HG03558 (cell line): ENCODE measurements at regions not wholly inside any gene's neighbourhood (a gene's known extent, or its start where the extent isn't known, plus 50 kb on each side); places are given as distances from the start of the nearest gene placed in this dataset.
A peak's percentile ranks its signal among the peaks of the same experiment; 100 is the strongest.
"Not testable (repeated sequence)": the region's sequence is repeated elsewhere in the genome, so short reads cannot be mapped to it uniquely, and the experiment has no call there.

Experiments used
- ATAC-seq: cut with Tn5 transposase; IDR thresholded peaks from one replicate; pipeline ENCODE4 v1.9.1; 2021; ENCODE audit warnings: moderate number of reproducible peaks; ENCODE audit not compliant: unreplicated experiment; ENCODE audit errors: extremely low read depth

DNA sequence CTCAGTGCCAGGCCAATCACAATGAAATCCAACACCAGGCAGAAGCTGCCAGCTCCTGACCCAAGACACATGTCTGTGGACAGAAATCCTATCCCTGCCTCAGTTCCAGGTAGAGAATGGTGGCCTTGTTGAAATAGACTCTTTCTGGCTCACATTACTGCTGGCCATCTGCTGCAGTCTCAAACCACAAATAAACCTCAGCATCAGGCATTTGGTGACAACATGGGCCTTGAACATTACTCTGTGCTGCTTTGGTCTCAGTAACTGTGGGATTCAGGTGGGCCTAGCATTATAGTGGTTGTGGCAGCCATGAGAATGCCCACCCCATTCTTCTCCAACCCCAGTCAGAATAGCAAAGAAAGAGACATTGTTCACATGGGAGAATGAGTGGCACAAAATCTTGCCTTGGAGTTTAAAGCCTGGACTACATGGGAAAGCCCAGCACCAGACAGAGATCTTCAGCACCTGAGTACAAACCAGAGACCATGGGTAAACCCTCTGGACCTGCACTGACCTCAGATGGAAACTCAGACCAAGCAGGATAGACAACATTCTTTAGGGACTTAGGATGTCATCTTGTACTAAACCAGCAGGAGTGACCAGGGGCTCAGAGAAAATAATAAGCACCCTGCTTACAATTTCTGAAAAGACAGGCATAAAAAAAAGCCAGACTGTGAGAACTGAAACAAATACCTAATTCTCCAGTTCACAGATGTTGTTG lies 50.4 kb upstream of the TRAM1L1 start:
- ATAC-seq: no peak

DNA sequence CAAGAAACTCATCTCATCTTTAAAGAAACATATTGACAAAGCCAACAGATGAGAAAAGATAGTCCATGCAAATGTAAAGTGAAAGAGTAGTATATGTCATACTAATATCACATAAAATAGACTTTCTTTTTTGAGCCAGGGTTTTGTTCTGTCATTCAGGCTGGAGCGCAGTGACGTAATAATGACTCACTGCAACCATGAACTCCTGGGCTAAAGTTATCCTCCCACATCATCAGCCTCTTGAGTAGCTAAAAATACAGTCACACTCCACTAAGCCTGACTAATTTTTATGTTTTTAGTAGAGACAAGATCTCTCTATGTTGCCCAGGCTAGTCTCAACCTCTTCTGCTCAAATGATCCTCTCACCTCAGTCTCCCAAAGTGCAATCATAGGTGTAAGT lies 51.8 kb upstream of the TRAM1L1 start:
- ATAC-seq: no peak

GRCh38 chr4:117138732-117139131 lies 53.4 kb upstream of the TRAM1L1 start:
- ATAC-seq: not testable (repeated sequence)

- ATAC-seq: no peak
Measured at GRCh38 chr4:117154251-117154650, 68.9 kb upstream of the TRAM1L1 start.

GRCh38 chr4:117156806-117157205 lies 71.4 kb upstream of the TRAM1L1 start:
- no peak for ATAC-seq

- ATAC-seq: no peak
Measured at GRCh38 chr4:117157360-117157759, 72.0 kb upstream of the TRAM1L1 start.

- ATAC-seq: no peak
Measured at GRCh38 chr4:117162976-117163375, 77.6 kb upstream of the TRAM1L1 start.

GRCh38 chr4:117164338-117164737 lies 79.0 kb upstream of the TRAM1L1 start:
- no peak for ATAC-seq

GRCh38 chr4:117175369-117175768 lies 90.0 kb upstream of the TRAM1L1 start:
- ATAC-seq: not testable (repeated sequence)

DNA sequence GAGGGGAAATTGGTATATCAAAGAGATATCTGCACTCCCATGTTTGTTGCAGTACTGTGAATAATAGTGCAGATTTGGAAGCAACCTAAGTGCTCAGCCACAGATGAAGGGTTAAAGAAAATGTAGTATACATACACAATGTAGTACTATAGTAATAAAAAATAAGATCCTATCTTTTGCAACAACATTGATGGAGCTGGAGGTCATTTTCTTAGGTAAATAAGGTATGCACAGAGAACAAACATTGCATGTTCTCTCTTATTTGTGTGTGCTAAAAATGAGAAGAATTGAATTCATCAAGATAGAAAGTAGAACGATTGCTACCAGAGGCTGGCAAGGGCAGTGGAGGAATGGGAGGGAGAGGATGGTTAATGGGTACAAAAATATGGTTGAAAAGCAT lies 117.9 kb upstream of the TRAM1L1 start:
- no peak for ATAC-seq

DNA sequence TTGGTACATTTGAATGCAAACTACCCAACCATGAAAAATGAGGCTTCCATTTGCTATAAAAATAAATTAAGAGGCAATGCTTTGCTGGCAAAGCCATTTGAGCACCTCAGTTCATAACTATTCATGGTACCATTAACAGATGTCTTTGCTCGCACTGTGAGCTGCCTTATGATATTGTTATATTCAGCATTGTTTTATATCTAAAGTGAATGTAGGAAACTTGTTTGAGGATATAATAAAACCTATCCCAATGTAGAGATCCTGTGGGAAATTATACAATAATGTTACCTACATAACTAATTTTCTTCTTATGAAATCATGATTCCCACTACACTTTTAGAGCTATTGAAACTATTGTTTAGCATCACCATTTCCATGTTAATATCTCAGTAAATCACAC lies 125.2 kb upstream of the TRAM1L1 start:
- no peak for ATAC-seq

GRCh38 chr4:117224256-117224655 lies 138.9 kb upstream of the TRAM1L1 start:
- ATAC-seq: no peak

DNA sequence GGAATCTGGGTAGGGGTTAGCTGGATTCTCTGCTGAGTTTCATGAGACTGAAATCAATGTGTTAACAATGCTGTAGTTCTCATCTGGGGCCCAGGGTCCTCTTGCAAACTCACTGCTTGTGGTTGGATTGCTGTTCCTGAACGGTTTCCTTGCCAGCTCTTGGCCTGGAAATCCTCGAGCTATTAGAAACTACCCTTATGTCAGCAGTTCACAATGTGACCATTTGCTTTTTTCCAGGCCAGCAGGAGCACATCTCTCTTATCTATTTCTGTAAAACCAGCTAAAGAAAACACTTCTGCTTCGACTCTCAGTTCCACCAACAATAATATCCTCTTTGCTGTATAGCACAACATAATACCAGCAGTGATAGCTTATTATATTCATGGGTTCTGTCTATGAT lies 140.1 kb upstream of the TRAM1L1 start:
- no peak for ATAC-seq

DNA sequence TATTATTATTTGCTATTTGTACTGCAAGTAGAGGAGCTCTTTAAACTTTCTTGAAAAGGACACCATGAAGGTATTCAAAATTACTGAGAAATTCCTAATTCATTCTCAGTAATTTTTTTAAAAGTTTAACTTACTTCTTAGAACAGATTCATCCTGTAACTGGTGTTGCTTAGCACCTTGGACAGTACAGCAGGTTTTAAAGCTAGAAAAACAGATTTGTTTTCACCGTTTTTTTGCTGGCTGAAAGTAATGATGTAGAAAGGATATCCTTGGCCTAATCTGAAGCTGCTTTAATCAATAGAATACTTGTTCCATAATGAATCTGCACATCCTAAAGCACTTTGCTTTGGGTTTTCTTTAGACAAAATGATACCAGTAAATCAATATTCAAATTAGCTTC lies 142.5 kb upstream of the TRAM1L1 start:
- no peak for ATAC-seq

- no peak for ATAC-seq
Measured at GRCh38 chr4:117239434-117239833, 154.1 kb upstream of the TRAM1L1 start.

DNA sequence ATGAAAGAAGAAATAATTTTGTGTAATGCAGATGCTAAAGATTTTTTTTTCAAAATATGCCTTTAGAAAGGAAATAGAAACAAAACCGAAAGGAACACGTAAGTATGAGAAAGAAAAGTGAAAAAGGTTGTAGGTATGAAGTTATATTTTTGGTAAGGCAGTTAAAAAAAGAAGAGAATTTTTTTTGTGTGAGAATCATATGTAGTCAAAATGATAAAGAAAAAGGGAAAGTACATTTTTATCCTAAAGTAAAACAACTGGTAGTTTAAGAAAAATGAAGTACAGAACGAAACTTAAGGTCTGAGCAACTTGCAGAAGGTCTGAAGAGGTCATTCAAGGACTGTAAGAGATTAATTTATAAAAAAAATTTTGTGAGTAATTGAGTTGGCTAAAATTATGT lies 164.0 kb upstream of the TRAM1L1 start:
- ATAC-seq: peak; percentile 87

- no peak for ATAC-seq
Measured at GRCh38 chr4:117264072-117264471, 178.7 kb upstream of the TRAM1L1 start.

GRCh38 chr4:117267317-117267716 lies 181.9 kb upstream of the TRAM1L1 start:
- ATAC-seq: no peak

GRCh38 chr4:117284736-117285135 lies 199.4 kb upstream of the TRAM1L1 start:
- no peak for ATAC-seq

- no peak for ATAC-seq
Measured at GRCh38 chr4:117293784-117294183, 208.4 kb upstream of the TRAM1L1 start.

DNA sequence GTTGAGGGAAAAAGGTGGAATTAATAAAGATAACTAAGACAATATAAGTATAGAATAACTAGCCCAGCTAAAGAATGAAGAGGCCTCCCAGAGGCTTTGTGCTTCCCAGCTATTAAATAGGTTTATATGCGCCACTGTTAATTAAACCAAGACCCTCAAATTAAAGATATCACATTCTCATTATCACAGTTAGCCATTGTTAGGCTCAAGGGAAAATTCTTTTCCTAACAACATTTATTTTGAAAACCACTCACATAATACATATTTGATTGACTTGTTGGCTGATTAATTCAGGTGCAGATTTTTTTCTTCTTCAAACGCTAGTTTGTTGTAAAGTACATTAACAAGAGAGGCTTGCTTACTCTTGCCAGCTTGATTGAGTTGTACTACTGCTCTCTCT lies 216.8 kb upstream of the TRAM1L1 start:
- no peak for ATAC-seq

- no peak for ATAC-seq
Measured at GRCh38 chr4:117311215-117311614, 225.8 kb upstream of the TRAM1L1 start.

GRCh38 chr4:117311989-117312388 lies 226.6 kb upstream of the TRAM1L1 start:
- ATAC-seq: no peak
